22Rv1 (cell line): ENCODE measurements at regions not wholly inside any gene's neighbourhood (a gene's known extent, or its start where the extent isn't known, plus 50 kb on each side); places are given as distances from the start of the nearest gene placed in this dataset.

ENCODE experiments used
- CTCF ChIP-seq: fragments of 450-650 bp; IDR thresholded peaks from 2 replicates; pipeline ENCODE4 v1.5.1; 2017; ENCODE audit warnings: mild to moderate bottlenecking
- ZFX ChIP-seq: fragments of 450-650 bp; IDR thresholded peaks from 2 replicates; pipeline ENCODE4 v1.6.1; 2017; ENCODE audit warnings: antibody characterized with exemption, borderline replicate concordance

- TF ChIP-seq CTCF, result no peak
- TF ChIP-seq ZFX, result no peak
Observed at GRCh38 chr2:204060841-204061240, 124.3 kb downstream of the ICOS start.
